ENCODE measurements at regions not wholly inside any gene's neighbourhood (a gene's known extent, or its start where the extent isn't known, plus 50 kb on each side); places are given as distances from the start of the nearest gene placed in this dataset.
A peak's percentile ranks its signal among the peaks of the same experiment; 100 is the strongest.

GRCh38 chr20:22802296-22802695 is 217.9 kb upstream of the FOXA2 start:
- no peak overlapping the region for H3K27ac ChIP-seq
- no peak for TF ChIP-seq CTCF (conservative IDR thresholded peaks at IDR 0.05)

DNA sequence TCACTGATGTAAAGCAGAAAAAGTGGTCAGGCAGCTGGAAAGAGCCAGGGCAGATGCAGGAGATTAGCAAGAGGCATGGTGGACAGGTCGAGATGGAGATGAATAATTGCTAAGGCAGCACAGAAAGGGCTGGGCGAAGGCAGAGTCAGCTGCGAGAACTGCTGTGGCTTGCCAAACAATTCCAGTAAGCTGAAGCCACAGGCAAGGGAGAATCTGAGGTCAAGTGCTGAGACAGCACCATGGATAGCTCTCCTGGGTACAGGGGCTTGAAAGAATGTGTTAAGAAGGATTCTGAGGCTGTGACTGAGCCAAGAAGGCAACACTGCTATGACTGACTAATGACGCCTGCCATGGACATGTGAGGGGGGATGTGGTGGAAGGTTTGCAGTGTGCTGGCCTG is 220.8 kb upstream of the FOXA2 start:
- no peak overlapping the region for H3K27ac ChIP-seq
- no peak for TF ChIP-seq CTCF (conservative IDR thresholded peaks at IDR 0.05)

DNA sequence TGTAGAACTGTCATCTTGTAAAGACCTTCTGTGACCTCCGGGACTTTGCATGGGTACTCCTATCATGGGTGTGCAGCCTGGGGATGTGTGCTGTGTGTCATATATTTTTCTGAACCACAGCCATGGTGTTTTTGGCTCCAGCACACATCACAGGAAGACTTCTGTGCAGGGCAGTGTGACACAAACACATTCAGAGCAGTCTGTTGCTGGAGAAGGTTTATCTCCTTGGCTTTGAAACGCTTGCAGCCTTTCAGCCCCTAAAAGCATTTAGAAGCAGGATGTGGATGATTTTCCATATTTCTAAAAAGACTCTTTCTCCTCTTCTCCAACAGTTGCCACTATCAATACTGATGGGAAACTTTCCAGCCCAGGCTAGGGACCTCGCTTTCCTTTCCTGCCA is 221.6 kb upstream of the FOXA2 start:
- no peak overlapping the region for H3K27ac ChIP-seq
- no peak for TF ChIP-seq CTCF (conservative IDR thresholded peaks at IDR 0.05)

GRCh38 chr20:22807045-22807444 is 222.7 kb upstream of the FOXA2 start:
- TF ChIP-seq CTCF (conservative IDR thresholded peaks at IDR 0.05) = no peak
- H3K27ac ChIP-seq = peak overlapping the region; percentile 11; the same call in 1 of the 2 replicates

- H3K27ac ChIP-seq = peak overlapping the region; percentile 11; the same call in 1 of the 2 replicates
- no peak for TF ChIP-seq CTCF (conservative IDR thresholded peaks at IDR 0.05)
These were observed 223.4 kb upstream of the FOXA2 start for GRCh38 chr20:22807646-22808244.

DNA sequence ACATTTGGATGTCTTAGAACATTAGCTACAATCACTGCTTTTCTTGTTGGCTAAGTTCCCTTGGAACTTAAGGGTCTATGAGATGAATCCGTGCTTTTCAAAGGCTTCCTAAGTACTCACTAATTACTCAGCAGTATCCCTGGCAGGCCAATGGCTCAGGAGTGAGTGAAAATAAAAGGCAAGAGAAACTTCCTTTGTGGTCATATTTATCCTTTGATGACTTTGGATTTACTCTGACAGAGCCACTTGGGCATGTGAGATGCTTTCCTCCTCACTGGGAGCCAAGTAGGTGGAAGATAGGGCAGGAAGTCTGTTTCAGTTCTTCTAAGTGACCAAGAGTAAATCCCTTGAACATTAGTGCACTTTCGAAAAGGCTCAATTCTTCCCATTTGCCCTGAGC is 224.3 kb upstream of the FOXA2 start:
- H3K27ac ChIP-seq = no peak overlapping the region
- no peak for TF ChIP-seq CTCF (conservative IDR thresholded peaks at IDR 0.05)

GRCh38 chr20:22810030-22810429 is 225.1 kb upstream of the SSTR4 start:
- no peak for TF ChIP-seq CTCF (conservative IDR thresholded peaks at IDR 0.05)

More at GRCh38 chr20:22810030-22810429, 225.1 kb upstream of the SSTR4 start:
- H3K27ac ChIP-seq = no peak overlapping the region; the same call in 1 of the 2 replicates

Data from VCaP (cell line).